ENCODE measurements at regions not wholly inside any gene's neighbourhood (a gene's known extent, or its start where the extent isn't known, plus 50 kb on each side); places are given as distances from the start of the nearest gene placed in this dataset.
"Not testable (repeated sequence)": the region's sequence is repeated elsewhere in the genome, so short reads cannot be mapped to it uniquely, and the experiment has no call there.

- no peak for DNase-seq
These were observed 678.9 kb upstream of the CELF4 start for GRCh38 chr18:38244480-38244879.

- DNase-seq, result no peak
These were observed 677.7 kb upstream of the CELF4 start for GRCh38 chr18:38243291-38243690.

- DNase-seq, result no peak
These were observed 676.1 kb upstream of the CELF4 start for GRCh38 chr18:38241736-38242135.

GRCh38 chr18:38241216-38241615, 675.6 kb upstream of the CELF4 start:
- DNase-seq, result no peak

- DNase-seq, result no peak
These were observed 674.0 kb upstream of the CELF4 start for GRCh38 chr18:38239606-38240005.

GRCh38 chr18:38237796-38238195, 672.2 kb upstream of the CELF4 start:
- no peak for DNase-seq

- no peak for DNase-seq
These were observed 656.0 kb upstream of the CELF4 start for GRCh38 chr18:38221476-38222100.

GRCh38 chr18:38198956-38199355, 633.4 kb upstream of the CELF4 start:
- DNase-seq, result no peak

GRCh38 chr18:38198526-38198925, 632.9 kb upstream of the CELF4 start:
- DNase-seq, result no peak

GRCh38 chr18:38186491-38186890, 620.9 kb upstream of the CELF4 start:
- DNase-seq, result no peak

- DNase-seq, result no peak
These were observed 609.0 kb upstream of the CELF4 start for GRCh38 chr18:38174594-38174993.

- no peak for DNase-seq
These were observed 608.6 kb upstream of the CELF4 start for GRCh38 chr18:38174173-38174572.

GRCh38 chr18:38170845-38171244, 605.2 kb upstream of the CELF4 start:
- DNase-seq, result no peak

- no peak for DNase-seq
These were observed 602.0 kb upstream of the CELF4 start for GRCh38 chr18:38167623-38168022.

- not testable (repeated sequence) for DNase-seq
These were observed 587.5 kb upstream of the CELF4 start for GRCh38 chr18:38153116-38153515.

GRCh38 chr18:38116716-38117115, 551.1 kb upstream of the CELF4 start:
- no peak for DNase-seq

GRCh38 chr18:38115201-38115600, 549.6 kb upstream of the CELF4 start:
- no peak for DNase-seq

- DNase-seq, result no peak
These were observed 521.9 kb upstream of the CELF4 start for GRCh38 chr18:38087538-38087937.

- no peak for DNase-seq
These were observed 515.9 kb upstream of the CELF4 start for GRCh38 chr18:38081516-38081915.

GRCh38 chr18:38077229-38077628, 511.6 kb upstream of the CELF4 start:
- no peak for DNase-seq

GRCh38 chr18:38076346-38077070, 510.9 kb upstream of the CELF4 start:
- no peak for DNase-seq

- DNase-seq, result no peak
These were observed 508.8 kb upstream of the CELF4 start for GRCh38 chr18:38074298-38074876.

GRCh38 chr18:38067821-38068220, 502.2 kb upstream of the CELF4 start:
- DNase-seq, result no peak

GRCh38 chr18:38067086-38067485, 501.5 kb upstream of the CELF4 start:
- DNase-seq, result no peak

All from activated effector memory CD4-positive, alpha-beta T cell treated with anti-CD3 and anti-CD28 coated beads, Interleukin-2, amount 50 U/mL, for 16 hours (primary cell).